Mesothelial cell of epicardium (in vitro differentiated cells): ENCODE measurements at regions not wholly inside any gene's neighbourhood (a gene's known extent, or its start where the extent isn't known, plus 50 kb on each side); places are given as distances from the start of the nearest gene placed in this dataset.

Experiments
- DNase-seq, 2 experiments: peaks; one replicate each; pipeline ENCODE4 v3.0.0; 2021; ENCODE audit warnings: low spot score in 2 of 2; ENCODE audit not compliant: unreplicated experiment in 2 of 2
- H3K27ac Mint-ChIP-seq: 2 replicates; pipeline ENCODE4 v1.8.0; 2021; ENCODE audit warnings: mixed read lengths
- H3K27me3 Mint-ChIP-seq: 2 replicates; pipeline ENCODE4 v1.8.0; 2021; ENCODE audit warnings: low read depth, mixed read lengths
- H3K36me3 Mint-ChIP-seq: 2 replicates; pipeline ENCODE4 v1.8.0; 2021; ENCODE audit warnings: mixed read lengths
- H3K4me1 Mint-ChIP-seq: 2 replicates; pipeline ENCODE4 v1.8.0; 2021; ENCODE audit warnings: mixed read lengths
- H3K4me3 Mint-ChIP-seq: 2 replicates; pipeline ENCODE4 v1.8.0; 2021; ENCODE audit warnings: mild to moderate bottlenecking, moderate library complexity, mixed read lengths
- H3K9me3 Mint-ChIP-seq: 2 replicates; pipeline ENCODE4 v1.8.0; 2021; ENCODE audit warnings: mixed read lengths
- CTCF ChIP-seq: fragments of 200-600 bp; sonication (generic); IDR thresholded peaks from one replicate; pipeline ENCODE4 v1.5.0; 2021; ENCODE audit warnings: antibody characterized with exemption; ENCODE audit not compliant: unreplicated experiment

GRCh38 chr3:73718326-73719110 is 93.8 kb upstream of the PDZRN3 start:
- H3K36me3 Mint-ChIP-seq: no peaks in the 10 kb centered on the region
- peaks cover 22% of the 10 kb centered on the region for H3K4me1 Mint-ChIP-seq
- no peak for DNase-seq
- peaks cover 5% of the 10 kb centered on the region for H3K9me3 Mint-ChIP-seq
- H3K27ac Mint-ChIP-seq: peak overlapping the region; percentile 79
- no peaks in the 10 kb centered on the region for H3K27me3 Mint-ChIP-seq
- H3K4me3 Mint-ChIP-seq: no peak overlapping the region
- no peak for TF ChIP-seq CTCF

GRCh38 chr3:73716418-73716817 is 91.7 kb upstream of the PDZRN3 start:
- no peak for DNase-seq
- Mint-ChIP-seq H3K27me3 (no peaks in the 10 kb centered on the region), H3K4me1 (peaks cover 22% of the 10 kb centered on the region), H3K9me3 (peaks cover 6% of the 10 kb centered on the region), H3K27ac (no peak overlapping the region), H3K4me3 (no peak overlapping the region), H3K36me3 (no peaks in the 10 kb centered on the region)
- TF ChIP-seq CTCF: no peak

GRCh38 chr3:73710340-73710739 is 85.6 kb upstream of the PDZRN3 start:
- Mint-ChIP-seq H3K27me3 (no peaks in the 10 kb centered on the region), H3K36me3 (no peaks in the 10 kb centered on the region), H3K27ac (no peak overlapping the region), H3K4me3 (no peak overlapping the region), H3K4me1 (peaks cover 31% of the 10 kb centered on the region), H3K9me3 (peaks cover 9% of the 10 kb centered on the region)
- TF ChIP-seq CTCF: no peak
- no peak for DNase-seq

- Mint-ChIP-seq H3K27me3 (no peaks in the 10 kb centered on the region), H3K4me1 (peaks cover 37% of the 10 kb centered on the region), H3K27ac (no peak overlapping the region), H3K36me3 (no peaks in the 10 kb centered on the region), H3K4me3 (no peak overlapping the region), H3K9me3 (peaks cover 9% of the 10 kb centered on the region)
- no peak for TF ChIP-seq CTCF
- DNase-seq: no peak
Measured at GRCh38 chr3:73709712-73710111, 85.0 kb upstream of the PDZRN3 start.

GRCh38 chr3:73708956-73709355 is 84.2 kb upstream of the PDZRN3 start:
- H3K27me3 Mint-ChIP-seq: no peaks in the 10 kb centered on the region
- H3K9me3 Mint-ChIP-seq: peaks cover 9% of the 10 kb centered on the region
- H3K4me1 Mint-ChIP-seq: peaks cover 41% of the 10 kb centered on the region
- no peak for DNase-seq
- no peak for TF ChIP-seq CTCF
- no peak overlapping the region for H3K27ac Mint-ChIP-seq
- H3K4me3 Mint-ChIP-seq: no peak overlapping the region
- H3K36me3 Mint-ChIP-seq: no peaks in the 10 kb centered on the region
